ENCODE measurements at regions not wholly inside any gene's neighbourhood (a gene's known extent, or its start where the extent isn't known, plus 50 kb on each side); places are given as distances from the start of the nearest gene placed in this dataset.
"Not testable (repeated sequence)": the region's sequence is repeated elsewhere in the genome, so short reads cannot be mapped to it uniquely, and the experiment has no call there.

- peak; percentile 47 for DNase-seq
Observed at GRCh38 chr6:133130863-133131262, 110.3 kb upstream of the EYA4 start.

DNA sequence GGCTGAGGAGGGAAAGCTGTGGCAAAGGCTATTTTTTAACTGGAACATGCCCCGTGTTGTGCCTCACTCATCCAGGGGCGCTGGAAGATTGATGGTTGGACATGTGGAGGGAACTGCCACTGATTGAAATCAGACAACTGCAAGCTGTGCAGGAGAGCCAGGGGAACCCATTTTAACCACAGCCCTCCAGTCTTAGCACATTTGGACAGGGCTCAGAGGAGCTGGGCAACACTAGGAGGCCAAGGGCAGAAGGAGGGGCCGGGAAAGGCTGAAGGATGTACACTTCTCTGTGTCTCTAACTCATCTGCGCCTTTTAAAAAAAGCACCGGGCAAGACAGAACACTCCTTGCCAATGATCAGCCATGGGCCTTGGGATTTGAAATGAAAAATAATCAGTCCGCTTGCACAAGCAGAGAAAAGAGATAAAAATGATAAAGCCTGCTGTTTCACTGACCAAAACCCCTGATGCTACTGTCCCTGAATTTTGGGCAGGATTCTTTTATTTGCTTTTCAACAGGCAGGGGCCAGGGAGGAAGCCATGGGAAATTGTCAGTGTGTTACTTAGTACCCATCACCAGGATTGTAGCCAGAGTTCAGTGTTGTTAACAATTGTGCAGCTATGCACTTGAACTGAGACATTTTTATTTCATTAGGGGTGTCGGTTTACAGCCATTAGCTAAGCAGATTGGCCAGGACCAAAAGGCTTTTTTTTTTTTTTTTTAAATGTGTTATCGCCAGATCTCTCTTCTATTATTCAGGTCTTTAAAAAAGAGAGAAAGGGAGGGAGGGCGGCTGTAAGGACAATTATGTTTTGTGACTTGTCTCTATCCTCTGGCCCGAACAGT lies 109.3 kb upstream of the EYA4 start:
- peak; percentile 41 for DNase-seq

- no peak for DNase-seq
Observed at GRCh38 chr6:133132466-133132971, 108.6 kb upstream of the EYA4 start.

- peak; percentile 75 for DNase-seq
Observed at GRCh38 chr6:133136177-133136880, 104.8 kb upstream of the EYA4 start.

DNA sequence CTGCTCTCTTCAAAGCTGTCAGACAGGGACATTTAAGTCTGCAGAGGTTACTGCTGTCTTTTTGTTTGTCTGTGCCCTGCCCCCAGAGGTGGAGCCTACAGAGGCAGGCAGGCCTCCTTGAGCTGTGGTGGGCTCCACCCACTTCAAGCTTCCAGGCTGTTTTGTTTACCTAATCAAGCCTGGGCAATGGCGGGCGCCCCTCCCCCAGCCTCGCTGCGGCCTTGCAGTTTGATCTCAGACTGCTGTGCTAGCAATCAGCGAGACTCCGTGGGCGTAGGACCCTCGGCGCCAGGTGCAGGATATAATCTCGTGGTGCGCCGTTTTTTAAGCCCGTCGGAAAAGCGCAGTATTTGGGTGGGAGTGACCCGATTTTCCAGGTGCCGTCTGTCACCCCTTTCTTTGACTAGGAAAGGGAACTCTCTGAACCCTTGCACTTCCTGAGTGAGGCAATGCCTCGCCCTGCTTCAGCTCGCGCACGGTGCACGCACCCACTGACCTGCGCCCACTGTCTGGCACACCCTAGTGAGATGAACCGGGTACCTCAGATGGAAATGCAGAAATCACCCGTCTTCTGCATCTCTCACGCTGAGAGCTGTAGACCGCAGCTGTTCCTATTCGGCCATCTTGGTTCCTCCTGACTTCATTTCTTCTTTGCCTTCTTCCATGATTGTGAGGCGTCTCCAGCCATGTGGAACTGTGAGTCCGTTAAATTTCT lies 93.5 kb upstream of the EYA4 start:
- not testable (repeated sequence) for DNase-seq

DNA sequence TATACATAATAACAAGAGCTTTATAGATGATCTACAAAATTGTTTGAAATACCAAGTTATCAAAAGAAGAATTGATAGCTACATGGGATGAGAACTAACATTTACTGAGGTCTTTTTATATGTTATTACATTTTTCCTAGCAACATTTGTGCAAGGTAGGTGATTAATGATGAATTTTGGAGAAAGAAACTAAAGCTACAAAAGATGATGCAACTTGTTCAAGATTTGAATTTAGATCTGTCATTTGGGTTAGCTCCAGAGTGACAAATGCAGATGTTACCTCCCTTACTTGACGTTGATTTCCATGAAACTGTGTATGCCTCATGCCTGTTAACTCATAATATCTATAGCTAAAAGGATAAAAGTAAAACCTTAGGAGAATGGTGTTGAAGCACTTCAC lies 84.5 kb upstream of the EYA4 start:
- no peak for DNase-seq

DNA sequence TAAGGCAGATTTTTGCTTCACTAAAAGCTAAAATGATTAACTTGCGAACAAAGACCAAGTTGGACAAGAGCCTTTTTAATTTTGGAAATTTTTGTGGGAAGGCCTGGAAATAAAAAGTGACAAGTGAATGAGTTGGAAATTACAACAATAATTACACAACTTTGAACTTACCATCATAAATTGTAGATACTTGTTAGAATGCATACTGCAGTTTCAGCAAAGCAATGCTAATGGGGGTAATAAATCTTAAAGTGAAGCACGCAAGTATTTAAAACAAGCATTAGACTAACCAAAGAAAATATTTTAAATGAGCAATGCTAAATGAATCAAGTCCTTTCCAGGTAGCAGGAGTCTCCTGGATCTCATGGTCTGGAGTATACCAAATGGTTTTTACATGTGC lies 83.2 kb upstream of the EYA4 start:
- no peak for DNase-seq

DNA sequence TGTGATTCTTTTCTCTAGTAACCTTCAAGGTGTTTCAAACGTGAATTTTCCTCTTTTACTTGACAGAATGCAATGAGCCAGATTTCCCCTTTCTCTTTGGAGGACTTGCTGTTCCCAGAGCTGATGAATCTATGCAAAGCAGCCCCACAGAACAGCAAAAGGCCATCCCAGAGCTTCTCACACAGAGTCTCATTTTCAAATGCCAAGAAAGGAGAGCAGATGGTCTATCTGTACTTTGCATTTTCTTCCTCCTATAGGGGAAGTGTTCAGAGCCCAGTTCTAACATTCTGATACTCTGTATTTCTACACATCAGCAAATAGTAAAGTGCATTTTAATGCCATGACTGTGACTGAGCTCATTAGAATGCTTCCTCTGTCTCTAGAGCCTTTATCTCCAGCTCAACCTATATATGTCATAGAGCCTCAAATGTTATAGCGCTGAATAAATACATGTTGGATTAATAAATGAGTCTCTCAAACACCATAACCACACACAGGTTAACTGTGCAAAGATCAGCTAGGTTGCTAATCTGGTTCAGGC lies 81.8 kb upstream of the EYA4 start:
- no peak for DNase-seq

DNA sequence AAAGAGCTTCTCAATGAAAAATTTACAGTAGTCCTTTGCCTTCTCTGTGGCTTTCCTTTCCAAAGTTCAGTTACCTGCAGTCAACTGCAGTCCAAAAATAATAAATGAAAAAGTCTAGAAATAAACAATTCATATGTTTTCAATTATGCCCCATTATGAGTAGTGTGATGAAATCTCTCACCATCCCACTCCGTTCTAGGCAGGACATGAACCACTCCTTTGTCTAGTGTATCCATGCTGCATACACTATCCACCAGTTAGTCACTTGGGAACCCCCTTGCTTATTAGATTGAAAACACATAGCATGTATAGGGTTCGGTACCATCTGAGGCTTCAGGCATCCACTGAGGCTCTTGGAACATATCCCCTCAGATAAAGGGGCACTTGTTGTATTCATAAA lies 80.6 kb upstream of the EYA4 start:
- DNase-seq = no peak

- DNase-seq = no peak
Observed at GRCh38 chr6:133165235-133165634, 75.9 kb upstream of the EYA4 start.

DNA sequence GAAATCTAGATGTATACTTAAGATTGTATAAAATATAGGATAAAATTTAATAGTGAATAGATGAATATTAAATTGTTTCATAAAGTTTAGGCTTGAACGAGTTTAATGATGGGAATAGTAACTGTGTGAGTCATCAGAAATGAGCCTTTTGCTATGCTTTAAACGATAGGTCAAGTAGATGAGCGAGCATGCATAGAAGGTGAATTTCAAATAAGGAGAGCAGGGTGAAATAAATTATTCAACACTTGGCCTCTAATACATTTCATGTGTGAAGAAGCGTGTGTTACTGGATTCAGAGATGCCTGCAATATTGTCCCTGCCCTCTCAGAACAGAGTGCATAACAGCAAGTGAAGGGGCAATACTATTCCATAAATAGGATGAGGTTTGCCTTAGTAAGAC lies 74.4 kb upstream of the EYA4 start:
- no peak for DNase-seq

DNA sequence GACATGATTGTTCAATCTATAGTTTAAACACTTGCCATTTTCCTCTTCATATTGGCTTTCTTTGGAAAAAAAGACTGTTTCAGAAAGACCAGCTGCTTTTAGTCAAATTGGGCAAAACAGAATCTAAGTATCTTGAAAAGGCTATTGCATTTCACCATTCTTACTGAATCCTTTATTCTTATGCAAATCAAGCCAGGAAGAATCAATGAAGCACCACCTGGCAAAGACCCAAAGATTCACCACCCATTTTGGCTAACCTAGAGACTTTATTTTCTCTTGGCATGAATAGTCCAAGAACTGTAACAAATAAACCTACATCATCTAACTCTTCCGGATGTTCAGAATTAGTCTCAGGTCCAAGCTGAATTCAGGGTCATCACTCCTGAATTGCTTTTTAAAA lies 71.3 kb upstream of the EYA4 start:
- DNase-seq = peak; percentile 41

GRCh38 chr6:133170602-133171001 lies 70.6 kb upstream of the EYA4 start:
- DNase-seq = no peak

DNA sequence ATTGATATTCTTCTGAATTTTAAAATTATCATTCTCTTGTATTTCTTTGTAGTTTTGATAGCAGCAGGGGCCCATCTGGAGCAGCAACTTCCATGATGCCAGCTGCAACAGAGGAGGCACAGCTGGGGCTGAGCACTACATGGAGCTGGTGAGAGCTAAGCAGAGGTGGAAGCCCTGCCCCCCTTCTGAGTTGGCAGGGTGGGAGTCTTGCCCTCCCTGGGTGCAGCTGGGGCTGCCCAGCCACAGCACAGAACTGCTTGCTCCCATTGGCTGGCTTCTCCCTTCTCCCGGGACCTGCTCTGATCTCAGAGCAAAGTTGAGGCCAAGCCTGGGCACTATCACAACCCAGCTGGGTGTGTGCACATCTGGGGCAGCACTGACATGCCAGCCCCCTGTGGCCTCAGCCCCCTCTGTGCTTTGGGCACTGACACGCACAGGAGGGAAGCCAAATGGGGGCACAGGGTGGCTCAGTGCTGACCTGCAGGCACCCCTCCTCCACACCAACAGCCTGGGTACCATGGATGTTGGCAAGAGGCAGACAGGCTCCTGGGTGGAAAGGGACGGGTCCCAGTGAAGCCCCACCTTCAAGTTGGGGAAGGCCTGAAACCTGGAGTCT lies 69.1 kb upstream of the EYA4 start:
- DNase-seq = no peak

GRCh38 chr6:133173276-133173675 lies 67.9 kb upstream of the EYA4 start:
- no peak for DNase-seq

DNA sequence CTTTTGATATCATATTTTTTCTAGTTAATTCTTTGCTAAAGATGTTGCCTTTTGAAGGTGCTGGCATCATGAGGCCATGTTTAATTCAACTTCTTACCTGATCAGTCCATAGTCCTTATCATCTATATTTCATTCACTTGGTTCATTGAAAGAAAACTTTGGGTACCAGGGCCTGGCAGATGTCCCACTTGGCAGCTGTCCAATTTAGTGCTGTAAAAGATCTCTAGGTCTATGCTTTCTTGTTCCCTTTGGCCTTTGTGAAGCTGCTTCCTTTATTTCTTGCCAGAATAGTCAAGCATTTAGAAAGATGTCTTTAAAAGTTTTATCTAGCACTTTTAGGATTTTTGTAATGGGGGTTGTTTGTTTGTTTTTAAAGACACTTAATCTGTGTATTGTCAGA lies 61.7 kb upstream of the EYA4 start:
- DNase-seq = no peak

GRCh38 chr6:133183691-133184090 lies 57.5 kb upstream of the EYA4 start:
- DNase-seq = no peak

- DNase-seq = no peak
Observed at GRCh38 chr6:133184798-133185372, 56.3 kb upstream of the EYA4 start.

DNA sequence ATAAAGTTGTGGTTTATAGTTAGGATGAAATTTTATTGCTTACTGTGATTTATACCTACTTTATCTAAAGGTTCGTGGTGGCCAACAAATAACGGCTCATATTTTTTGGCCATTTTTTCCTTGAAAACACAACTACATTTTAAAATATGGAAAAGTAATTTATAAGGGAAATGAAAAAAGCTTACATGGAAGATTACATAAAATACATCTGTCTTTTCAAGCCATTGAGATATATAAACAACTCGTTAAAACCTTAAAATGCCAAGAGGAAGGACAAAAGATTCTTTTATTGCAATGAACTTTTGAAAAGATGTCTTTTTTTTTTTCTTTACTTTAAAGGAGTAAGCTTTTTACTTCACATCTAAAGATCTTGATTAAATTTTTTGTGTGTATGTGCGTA lies 55.4 kb upstream of the EYA4 start:
- DNase-seq = no peak

DNA sequence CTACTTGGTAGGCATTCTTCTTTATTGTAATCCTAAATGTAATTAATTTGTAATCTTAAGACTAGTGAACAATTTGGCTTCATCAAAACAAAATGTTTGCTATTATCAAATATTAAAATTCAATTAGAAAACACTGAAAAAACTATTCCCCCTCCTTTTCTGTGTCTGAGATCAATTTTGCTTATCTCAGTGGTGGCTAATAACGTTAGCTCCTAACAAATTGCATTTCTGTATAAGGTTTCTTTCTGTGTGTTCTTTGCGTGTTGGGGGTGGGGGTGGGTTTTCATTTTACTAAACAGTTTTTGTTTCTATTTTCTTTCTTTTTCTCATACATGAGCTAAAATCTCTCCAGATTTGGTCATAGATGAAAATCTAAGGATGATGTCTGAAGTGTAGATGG lies 54.0 kb upstream of the EYA4 start:
- DNase-seq = no peak

- peak; percentile 11 for DNase-seq
Observed at GRCh38 chr6:133187657-133188453, 53.3 kb upstream of the EYA4 start.

DNA sequence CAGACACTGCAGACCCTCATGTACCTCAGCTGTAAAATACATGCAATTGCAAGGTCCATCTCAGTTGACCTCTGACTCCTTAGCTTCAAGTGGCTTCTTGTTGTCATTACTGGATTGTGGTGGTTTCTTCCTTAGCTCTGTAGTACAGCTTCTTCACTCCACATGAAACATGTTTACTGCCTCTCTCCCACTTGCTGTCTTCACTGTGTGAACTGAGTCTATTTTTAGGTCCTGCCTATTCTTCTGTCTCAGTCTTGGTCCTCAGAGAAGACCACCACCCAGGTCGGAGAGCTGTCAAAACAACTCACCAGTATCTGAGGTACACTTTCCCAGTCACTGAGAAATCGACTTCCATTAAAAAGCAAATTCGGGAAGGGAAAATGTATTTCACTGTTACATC lies 50.2 kb upstream of the EYA4 start:
- no peak for DNase-seq

All from NCI-H446 treated with DMSO at 0.1 percent for 48 hours (cell line).